NCI-H524 (cell line): ENCODE measurements at regions not wholly inside any gene's neighbourhood (a gene's known extent, or its start where the extent isn't known, plus 50 kb on each side); places are given as distances from the start of the nearest gene placed in this dataset.
"Not testable (repeated sequence)": the region's sequence is repeated elsewhere in the genome, so short reads cannot be mapped to it uniquely, and the experiment has no call there.

ENCODE experiments used
- DNase-seq, 2 experiments: peaks; one replicate each; lab custom pipeline; 2025; lab: John Stamatoyannopoulos, UW

- DNase-seq = not testable (repeated sequence)
Measured at GRCh38 chr9:95391271-95391670, 73.8 kb upstream of the FANCC start.

- no peak for DNase-seq
Measured at GRCh38 chr9:95389373-95389772, 71.9 kb upstream of the FANCC start.

- no peak for DNase-seq
Measured at GRCh38 chr9:95386843-95387242, 69.3 kb upstream of the FANCC start.

DNA sequence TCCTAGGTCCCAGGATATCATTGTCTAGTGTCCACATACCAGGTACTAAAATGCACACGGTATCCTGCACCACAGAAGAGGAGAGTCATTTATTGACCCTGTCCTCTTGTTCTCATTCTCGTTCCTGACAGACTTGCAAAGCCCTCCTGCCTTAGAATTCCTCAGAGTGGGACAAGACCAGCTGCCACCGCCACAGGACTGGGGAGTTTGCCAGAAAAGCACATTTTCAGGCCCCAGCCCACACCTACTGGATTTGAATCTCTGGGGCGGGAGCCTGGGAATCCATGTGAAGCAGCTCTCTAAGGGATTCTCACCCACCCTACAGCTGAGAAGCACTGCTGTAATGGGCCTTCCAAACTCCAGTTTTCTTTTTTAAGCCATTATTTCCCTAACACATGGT lies 68.0 kb upstream of the FANCC start:
- no peak for DNase-seq

GRCh38 chr9:95383845-95384244 lies 66.3 kb upstream of the FANCC start:
- peak in 1 of 2 experiments; percentile 29 for DNase-seq

GRCh38 chr9:95383185-95383676 lies 65.7 kb upstream of the FANCC start:
- DNase-seq = no peak

GRCh38 chr9:95382433-95382832 lies 64.9 kb upstream of the FANCC start:
- no peak for DNase-seq

- DNase-seq = no peak
Measured at GRCh38 chr9:95381221-95381620, 63.7 kb upstream of the FANCC start.

DNA sequence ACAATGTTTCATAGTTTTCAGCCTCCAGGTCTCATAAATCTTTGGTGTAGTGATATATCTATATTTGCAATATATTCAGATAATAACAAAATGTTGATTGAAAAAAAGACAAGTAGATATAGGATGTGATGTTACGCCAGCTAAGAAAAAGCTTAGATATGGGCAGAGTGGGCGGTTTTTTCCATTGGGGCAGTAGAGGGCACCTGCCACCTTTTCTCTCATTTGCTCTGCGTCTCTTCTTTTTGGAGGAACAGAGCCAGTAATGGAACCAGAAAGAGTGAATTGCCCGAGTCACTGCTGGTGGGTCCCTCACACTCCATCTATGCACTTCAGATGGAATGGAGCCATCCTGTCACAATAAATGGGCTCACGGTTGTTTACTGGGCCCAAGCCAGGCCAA lies 62.1 kb upstream of the FANCC start:
- peak in 1 of 2 experiments; percentile 30 for DNase-seq

DNA sequence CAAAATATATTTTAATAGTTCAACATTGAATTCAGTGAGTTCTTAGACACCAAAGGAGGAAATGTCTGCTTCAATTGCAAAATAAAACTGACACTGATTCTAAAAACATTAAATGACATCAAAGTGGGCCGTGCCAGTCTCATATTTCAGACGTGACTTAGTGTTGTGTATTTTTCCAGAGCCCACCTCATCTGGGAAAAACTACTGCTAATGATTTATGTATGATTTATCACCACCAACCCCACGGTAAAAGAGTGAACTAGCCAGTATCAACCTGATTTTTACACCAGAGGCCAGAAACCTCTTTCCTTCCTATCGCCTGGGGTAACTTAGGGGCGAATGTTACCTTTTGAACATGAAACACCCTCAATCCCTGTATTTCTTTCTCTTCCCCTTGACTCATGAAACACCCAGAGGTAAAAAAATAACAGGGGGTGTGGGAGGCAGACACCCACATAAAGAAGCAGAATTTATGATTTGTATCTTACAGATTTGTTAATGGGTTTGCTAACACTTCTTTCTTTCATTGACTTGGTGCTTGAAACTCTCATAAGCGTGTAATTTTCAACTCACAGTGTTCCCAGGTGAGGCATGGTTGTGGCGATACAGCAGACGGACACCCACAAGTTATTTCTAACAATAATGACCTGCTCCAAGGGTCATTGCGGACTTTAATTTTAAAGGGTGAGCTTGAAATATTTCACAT lies 56.4 kb upstream of the FANCC start:
- DNase-seq = no peak

GRCh38 chr9:95373069-95373681 lies 55.7 kb upstream of the FANCC start:
- DNase-seq = no peak

DNA sequence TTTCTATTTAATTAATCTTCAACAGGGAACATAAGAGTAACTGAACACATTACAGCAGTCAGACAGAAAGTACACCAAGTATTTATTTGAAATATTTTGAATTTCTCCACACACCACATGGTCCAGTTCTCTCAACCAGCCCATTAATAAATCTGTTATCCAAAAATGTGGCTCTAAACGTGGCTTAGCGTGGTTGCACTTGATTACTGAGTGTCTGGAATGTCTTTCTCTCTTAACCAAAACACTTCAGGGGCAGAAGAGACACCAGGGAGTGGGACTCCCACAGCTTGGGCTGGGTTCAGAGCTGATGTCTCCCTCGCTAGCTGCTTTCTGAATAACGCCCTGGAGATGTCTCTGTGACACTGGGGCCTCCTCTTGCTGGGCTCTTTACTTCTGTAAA lies 52.6 kb upstream of the FANCC start:
- DNase-seq = no peak

- DNase-seq = no peak
Measured at GRCh38 chr9:95368377-95369160, 51.1 kb upstream of the FANCC start.
